DND-41 (cell line): ENCODE measurements at regions not wholly inside any gene's neighbourhood (a gene's known extent, or its start where the extent isn't known, plus 50 kb on each side); places are given as distances from the start of the nearest gene placed in this dataset.

Source experiments
- CTCF ChIP-seq: IDR thresholded peaks from 2 replicates; pipeline ENCODE4 v1.5.1; 2012; ENCODE audit warnings: borderline replicate concordance, low read length, moderate library complexity, mild to moderate bottlenecking; ENCODE audit not compliant: poor library complexity, severe bottlenecking; ENCODE audit errors: extremely low read depth
- EZH2 ChIP-seq: IDR thresholded peaks from 3 replicates; pipeline ENCODE4 v1.6.1; 2012; ENCODE audit warnings: borderline replicate concordance, low read depth, mild to moderate bottlenecking, moderate library complexity, low read length, inconsistent platforms; ENCODE audit not compliant: severe bottlenecking

GRCh38 chr2:94776036-94776435 lies 95.2 kb upstream of the TEKT4 start:
- no peak for TF ChIP-seq CTCF
- TF ChIP-seq EZH2 = no peak
